ENCODE measurements at regions not wholly inside any gene's neighbourhood (a gene's known extent, or its start where the extent isn't known, plus 50 kb on each side); places are given as distances from the start of the nearest gene placed in this dataset.
"Not testable (repeated sequence)": the region's sequence is repeated elsewhere in the genome, so short reads cannot be mapped to it uniquely, and the experiment has no call there.

DNA sequence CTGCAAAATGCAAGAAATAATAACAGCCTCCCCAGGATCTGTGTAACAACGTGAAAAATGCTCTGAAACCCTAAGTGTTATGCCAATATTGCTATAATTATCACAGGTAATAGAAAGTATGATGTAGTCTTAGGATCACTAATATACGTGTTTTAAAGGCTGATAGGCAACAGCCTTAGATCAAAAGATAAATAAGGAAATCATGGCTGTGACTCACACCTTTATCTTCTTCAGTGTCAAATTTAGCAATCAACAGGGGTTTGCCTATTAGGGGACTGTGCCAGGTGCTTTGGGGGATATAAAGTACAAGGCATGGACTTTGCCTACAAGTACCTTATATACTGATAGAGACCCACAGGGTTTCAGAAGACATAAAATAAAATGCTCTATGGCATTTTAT is 142.1 kb upstream of the VOPP1 start:
- H3K27ac Mint-ChIP-seq; H3K27me3 Mint-ChIP-seq (ENCODE audit: low read depth); H3K4me1 Mint-ChIP-seq (ENCODE audit: low read depth); H3K4me3 Mint-ChIP-seq; H3K36me3 Mint-ChIP-seq (ENCODE audit: low read depth); H3K9me3 Mint-ChIP-seq: not testable (repeated sequence)

DNA sequence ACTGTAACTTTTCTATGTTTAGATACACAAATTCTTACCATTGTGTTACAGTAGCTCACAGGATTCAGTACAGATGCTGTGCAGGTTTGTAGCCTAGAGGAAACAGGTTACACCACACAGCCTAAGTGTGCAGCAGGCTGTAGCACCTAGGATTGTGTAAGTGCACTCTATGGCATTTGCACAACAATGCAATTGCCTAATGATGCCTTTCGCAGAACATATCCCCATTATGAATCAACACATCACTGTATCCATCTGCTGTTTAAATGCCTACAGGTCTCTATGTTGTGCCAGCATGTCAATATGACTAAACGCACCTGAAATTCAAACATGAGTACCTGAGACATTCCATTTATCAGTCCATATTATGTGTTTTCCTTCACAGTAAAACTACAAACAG is 138.0 kb upstream of the VOPP1 start:
- not testable (repeated sequence) for H3K27me3 Mint-ChIP-seq (ENCODE audit: low read depth); H3K9me3 Mint-ChIP-seq; H3K36me3 Mint-ChIP-seq (ENCODE audit: low read depth); H3K4me1 Mint-ChIP-seq (ENCODE audit: low read depth); H3K27ac Mint-ChIP-seq; H3K4me3 Mint-ChIP-seq

DNA sequence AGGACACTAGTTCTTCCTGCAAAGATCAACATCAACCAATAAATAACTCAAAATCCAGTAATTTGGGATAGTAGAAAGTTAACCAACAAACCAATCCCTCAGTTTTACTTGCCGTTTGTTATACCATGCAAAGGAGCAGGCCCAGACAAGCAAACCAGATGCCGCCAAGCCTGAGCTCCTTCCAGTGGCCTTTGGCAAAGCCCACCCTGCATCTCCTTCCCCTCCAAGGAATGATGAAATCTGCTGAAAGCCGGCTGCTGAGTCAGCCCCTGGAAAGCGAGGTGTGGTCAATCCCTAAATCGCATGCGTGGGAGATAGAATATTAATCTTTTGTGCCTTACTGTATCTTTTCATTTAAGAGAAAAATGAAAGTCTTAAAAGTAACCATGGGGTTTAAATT is 135.7 kb upstream of the VOPP1 start:
- H3K36me3 Mint-ChIP-seq (ENCODE audit: low read depth); H3K27ac Mint-ChIP-seq; H3K27me3 Mint-ChIP-seq (ENCODE audit: low read depth); H3K4me3 Mint-ChIP-seq; H3K4me1 Mint-ChIP-seq (ENCODE audit: low read depth); H3K9me3 Mint-ChIP-seq: not testable (repeated sequence)

DNA sequence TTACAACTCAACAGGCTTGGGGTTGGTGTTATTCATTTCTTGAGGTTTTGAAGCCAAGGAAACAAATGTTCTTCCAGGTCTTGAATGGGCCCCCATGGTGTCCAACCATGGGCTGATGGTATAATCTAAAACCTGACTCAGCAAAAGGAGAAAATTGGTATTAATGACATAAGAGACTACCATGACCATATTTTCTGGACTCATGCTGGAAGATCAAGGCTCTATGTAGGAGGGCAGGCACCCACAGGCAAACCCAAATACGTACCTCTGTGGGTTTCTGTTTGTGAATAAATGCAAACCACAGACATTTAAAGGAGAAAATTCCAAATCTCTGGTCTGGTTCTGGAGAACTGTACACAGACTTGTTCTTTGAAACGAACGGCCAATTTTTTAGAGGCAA is 135.1 kb upstream of the VOPP1 start:
- not testable (repeated sequence) for H3K4me3 Mint-ChIP-seq; H3K36me3 Mint-ChIP-seq (ENCODE audit: low read depth); H3K27ac Mint-ChIP-seq; H3K9me3 Mint-ChIP-seq; H3K4me1 Mint-ChIP-seq (ENCODE audit: low read depth); H3K27me3 Mint-ChIP-seq (ENCODE audit: low read depth)

DNA sequence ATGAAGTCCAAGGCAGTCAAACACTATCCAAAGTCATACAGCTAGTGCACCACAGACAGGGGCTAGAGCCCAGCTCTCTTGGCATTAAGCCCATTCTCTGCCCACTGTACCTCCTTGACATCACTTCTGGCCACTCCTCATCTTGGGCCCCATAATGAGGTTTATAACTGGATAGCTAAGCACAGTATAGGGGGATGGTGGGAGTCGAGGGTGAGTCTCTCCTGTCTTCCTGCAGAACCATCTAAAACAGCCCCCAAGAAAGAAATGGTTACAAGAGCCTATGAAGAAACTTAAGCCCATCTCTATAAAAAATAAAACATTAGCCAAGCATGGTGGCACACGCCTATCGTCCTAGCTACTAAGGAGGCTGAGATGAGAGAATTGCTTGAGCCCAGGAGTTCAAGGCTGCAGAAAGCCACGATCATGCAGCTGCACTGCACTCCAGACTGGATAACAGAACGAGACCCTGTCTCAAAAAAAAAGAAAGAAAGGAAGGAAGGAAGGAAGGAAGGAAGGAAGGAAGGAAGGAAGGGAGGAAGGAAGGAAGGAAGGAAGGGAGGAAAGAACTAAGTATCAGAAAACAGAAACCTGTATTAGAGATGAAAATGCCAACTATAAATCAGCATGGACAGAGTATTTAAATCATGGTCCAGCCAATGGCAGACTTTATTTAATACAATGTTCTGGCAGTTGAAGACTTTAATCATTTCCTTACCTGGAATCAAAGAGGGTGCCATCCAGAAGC is 134.3 kb upstream of the VOPP1 start:
- not testable (repeated sequence) for H3K9me3 Mint-ChIP-seq; H3K36me3 Mint-ChIP-seq (ENCODE audit: low read depth); H3K4me1 Mint-ChIP-seq (ENCODE audit: low read depth); H3K27me3 Mint-ChIP-seq (ENCODE audit: low read depth); H3K27ac Mint-ChIP-seq; H3K4me3 Mint-ChIP-seq

DNA sequence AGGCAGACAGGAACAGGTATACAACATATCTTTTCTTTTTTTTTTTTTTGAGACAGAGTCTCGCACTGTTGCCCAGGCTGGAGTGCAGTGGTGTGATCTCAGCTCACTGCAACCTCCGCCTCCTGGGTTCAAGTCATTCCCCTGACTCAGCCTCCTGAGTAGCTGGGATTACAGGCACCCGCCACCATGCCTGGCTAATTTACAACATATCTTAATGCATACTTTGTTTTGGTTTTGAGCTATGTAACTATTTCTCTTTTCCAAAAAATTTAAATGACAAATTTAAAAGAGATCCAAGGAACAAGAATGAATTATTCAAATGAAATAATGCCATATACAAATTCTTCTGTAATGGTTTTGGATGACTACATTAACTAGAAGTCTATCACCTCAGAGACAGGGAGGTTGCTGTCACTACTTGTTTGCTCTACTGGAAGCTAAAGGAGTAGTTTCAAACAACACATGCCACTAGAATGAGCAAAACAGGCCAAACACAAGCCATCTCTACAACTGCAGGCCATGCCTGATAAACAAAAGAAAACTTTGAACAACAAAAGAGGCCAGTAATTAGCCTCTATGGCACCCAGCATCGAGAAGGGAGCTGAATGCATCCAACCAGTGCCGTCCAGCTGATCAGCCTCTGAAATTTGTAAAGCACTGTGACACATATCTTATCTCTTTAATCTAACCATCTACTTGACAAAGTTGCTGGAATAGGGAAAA is 133.6 kb upstream of the VOPP1 start:
- not testable (repeated sequence) for H3K27me3 Mint-ChIP-seq (ENCODE audit: low read depth); H3K9me3 Mint-ChIP-seq; H3K36me3 Mint-ChIP-seq (ENCODE audit: low read depth); H3K4me1 Mint-ChIP-seq (ENCODE audit: low read depth); H3K27ac Mint-ChIP-seq; H3K4me3 Mint-ChIP-seq

DNA sequence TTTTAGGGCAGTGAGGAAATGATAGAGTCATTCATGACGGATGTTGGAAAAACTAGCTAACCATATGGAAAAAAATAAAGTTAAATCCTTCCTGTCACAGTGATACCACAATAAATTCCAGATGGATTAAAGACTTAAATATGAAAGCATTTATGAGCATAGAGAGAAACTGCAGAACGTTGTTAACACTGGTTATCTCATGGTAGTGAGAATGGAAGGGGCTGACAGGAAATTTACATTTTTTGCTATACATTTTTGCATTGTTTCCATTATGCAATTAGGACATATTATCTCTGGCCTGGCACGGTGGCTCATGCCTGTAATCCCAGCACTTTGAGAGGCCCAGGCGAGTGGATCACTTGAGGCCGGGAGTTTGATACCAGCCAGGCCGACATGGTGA is 130.5 kb upstream of the VOPP1 start:
- not testable (repeated sequence) for H3K36me3 Mint-ChIP-seq (ENCODE audit: low read depth); H3K4me1 Mint-ChIP-seq (ENCODE audit: low read depth); H3K27ac Mint-ChIP-seq; H3K27me3 Mint-ChIP-seq (ENCODE audit: low read depth); H3K4me3 Mint-ChIP-seq; H3K9me3 Mint-ChIP-seq

DNA sequence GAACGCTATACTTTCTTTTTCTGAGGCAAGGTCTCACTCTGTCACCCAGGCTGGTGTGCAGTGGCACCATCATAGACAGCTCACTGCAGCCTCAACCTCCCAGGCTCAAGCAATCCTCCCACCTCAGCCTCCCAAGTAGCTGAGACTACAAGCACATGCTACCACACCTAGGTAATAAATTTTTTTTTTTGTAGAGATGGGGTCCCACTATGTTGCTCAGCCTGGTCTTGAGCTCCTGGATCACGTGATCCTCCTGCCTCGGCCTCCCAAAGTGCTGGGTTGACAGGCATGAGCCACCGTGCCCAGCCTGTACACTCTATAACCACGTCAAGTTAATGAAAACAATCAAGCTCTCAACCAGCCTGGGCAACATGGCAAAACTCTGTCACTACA is 127.1 kb upstream of the VOPP1 start:
- not testable (repeated sequence) for H3K27ac Mint-ChIP-seq; H3K4me3 Mint-ChIP-seq; H3K27me3 Mint-ChIP-seq (ENCODE audit: low read depth); H3K4me1 Mint-ChIP-seq (ENCODE audit: low read depth); H3K36me3 Mint-ChIP-seq (ENCODE audit: low read depth); H3K9me3 Mint-ChIP-seq

DNA sequence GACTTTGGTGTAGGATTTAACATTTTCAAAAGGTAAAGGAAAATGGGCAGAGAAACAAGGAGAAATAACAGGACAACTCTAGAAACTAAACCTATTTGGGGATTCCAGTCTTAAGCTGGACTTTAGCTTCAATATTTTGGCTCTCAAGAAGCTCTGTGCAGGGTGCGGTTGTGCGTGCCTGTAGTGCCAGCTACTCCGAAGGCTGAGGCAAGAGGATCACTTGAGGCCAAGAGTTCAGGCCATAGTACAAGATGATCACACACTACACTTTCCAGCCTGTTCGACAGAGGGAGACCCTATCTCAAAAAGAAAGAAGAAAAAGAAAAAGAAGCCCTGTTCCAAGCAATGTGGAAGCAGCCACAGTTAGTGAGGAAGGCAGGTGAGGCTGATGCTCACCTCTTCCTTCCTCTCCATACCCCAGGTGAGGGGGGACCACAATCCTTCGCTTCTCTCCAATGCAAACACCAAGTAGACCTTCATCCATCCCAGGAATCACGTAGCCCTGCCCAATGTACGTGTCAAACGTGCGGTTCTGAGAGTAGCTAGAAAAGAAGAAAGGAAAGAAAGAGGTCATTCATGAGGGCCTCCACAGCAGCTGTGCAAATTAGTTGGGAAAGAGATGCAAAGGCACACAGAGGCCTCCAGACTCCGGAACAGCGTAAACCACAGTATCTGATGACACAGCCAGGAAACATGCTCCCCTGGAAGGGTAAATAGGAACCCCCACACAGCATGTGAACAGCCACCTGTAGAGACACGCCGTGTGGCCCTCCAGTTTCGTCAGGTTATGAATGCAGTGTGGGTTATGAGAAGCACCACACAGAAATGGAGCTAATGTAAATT is 126.5 kb upstream of the VOPP1 start:
- H3K27ac Mint-ChIP-seq; H3K36me3 Mint-ChIP-seq (ENCODE audit: low read depth); H3K9me3 Mint-ChIP-seq; H3K4me1 Mint-ChIP-seq (ENCODE audit: low read depth); H3K27me3 Mint-ChIP-seq (ENCODE audit: low read depth): not testable (repeated sequence)
- H3K4me3 Mint-ChIP-seq = peak overlapping the region; percentile 10

DNA sequence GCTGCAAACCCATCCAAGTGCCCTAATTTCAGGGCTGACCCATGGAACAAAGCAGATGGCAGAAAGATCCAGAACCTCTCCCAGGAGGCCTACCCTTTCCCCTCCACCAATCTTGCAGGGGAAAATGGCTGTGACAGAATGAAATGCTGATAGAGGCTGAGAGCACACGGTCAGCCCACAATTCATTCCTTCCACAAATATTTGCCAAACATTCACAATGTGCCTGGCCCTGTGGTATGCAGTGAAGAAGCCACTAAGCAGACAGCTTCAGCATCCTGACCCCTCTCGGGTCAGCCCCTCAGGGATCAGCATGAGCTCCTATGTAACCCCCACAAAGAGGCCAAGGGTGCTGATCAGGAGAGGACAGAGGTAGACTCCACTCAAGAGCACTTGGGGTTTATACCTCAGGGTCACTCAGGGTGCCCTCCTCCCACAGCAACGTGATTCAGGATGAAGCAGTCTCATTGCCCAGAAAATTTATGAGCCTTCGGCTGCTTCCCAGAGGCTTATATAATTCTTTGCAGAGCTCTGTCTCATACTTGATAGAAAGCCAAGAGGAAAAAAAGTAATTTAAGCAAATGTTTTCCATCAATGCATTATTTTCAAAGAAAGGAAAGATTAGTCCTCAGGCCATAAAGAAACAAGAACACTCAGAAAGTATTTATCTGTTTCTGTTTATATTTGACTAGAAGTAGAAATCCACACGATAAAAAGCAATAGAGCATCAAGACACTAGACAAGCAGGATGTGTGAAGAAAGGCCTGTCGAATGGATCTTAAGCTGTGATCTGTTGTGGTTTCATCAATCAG is 123.8 kb upstream of the VOPP1 start:
- H3K27ac Mint-ChIP-seq; H3K27me3 Mint-ChIP-seq (ENCODE audit: low read depth); H3K9me3 Mint-ChIP-seq; H3K4me1 Mint-ChIP-seq (ENCODE audit: low read depth); H3K36me3 Mint-ChIP-seq (ENCODE audit: low read depth); H3K4me3 Mint-ChIP-seq: not testable (repeated sequence)

DNA sequence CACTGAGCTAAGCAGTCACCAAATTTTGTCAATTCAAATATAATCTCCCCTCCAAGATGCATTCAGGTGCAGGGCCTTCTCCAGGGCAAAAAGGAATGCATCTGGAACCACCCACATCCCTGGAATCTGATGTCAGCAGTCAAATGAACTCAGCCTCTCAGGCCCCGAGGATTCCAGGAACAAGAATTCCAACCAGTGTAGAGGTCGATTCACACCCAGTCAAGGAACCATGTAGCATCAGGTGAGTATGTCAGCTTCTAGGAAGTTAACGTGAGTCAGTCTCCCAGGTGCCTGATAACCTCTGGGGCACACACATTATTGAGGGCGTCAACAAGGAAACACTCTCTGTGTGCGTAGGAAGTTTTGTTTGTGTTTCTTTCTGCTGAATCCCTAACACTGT is 122.2 kb upstream of the VOPP1 start:
- H3K27ac Mint-ChIP-seq; H3K4me3 Mint-ChIP-seq; H3K36me3 Mint-ChIP-seq (ENCODE audit: low read depth); H3K4me1 Mint-ChIP-seq (ENCODE audit: low read depth); H3K27me3 Mint-ChIP-seq (ENCODE audit: low read depth); H3K9me3 Mint-ChIP-seq: not testable (repeated sequence)

DNA sequence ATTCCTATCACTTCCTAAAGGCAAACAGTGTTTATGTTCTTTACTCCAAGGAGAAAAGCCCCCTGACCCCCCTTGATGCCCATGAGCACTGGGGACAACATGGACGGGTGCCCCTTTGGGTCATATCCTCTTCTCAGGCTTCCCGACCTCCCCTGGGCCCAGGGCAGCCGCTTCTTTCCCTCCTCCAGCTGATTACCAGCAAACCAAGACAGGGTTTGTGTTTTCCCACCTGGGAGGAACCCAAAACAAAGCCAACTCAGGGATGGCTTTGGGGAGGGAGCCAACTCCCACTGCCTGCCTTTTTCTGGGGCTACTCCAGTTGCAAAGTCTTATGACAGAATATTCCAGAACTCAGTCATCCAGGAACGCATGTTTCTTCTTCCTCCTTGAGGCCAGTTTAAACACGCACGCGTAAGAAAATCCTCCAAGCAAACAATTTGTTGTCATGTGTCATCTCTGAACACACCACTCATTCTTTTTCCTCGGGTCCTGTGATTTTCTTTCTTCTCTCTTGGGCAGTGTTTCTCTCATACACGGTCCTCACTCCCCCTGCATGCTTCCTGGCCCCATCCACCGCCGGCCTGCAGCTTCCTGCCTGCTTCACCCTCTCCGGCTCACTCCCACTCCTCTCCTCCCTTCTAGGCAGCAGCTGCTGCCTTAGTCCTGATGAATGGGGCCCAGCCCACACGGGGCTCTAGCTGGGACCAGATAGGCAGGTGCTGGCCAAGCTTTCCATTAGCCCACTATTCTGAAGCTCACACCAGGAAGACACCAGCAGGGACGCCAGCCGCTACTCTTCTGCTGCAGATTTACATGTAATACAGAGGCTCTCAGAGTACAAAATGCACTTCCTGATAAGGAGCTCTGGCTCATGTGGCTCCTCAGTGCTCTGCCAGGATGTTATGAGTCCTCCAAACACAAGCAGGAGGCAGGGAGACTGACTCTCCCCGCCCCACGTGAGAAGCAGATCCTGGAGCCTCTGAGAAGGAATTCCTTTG is 116.7 kb upstream of the VOPP1 start:
- H3K4me1 Mint-ChIP-seq (ENCODE audit: low read depth); H3K4me3 Mint-ChIP-seq; H3K27ac Mint-ChIP-seq; H3K36me3 Mint-ChIP-seq (ENCODE audit: low read depth); H3K27me3 Mint-ChIP-seq (ENCODE audit: low read depth); H3K9me3 Mint-ChIP-seq: not testable (repeated sequence)

DNA sequence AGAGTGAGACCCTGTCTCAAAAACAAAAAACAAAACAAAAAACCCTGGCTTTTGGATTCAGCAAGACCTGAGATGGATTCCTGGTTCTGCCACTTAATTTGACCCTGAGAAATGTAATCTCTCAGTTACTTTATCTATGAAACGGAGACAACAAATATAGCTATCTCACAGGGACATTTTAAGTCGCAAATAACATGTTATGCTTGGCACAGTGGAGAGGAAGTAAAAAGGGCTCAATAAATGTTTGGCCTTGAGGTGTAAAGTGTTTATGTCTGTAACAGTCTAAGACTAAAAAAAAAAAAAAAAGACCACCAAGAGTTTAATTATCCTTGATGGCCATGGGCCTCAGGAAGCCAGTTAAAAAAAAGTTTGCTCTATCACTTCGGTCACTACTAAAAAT is 116.0 kb upstream of the VOPP1 start:
- not testable (repeated sequence) for H3K27me3 Mint-ChIP-seq (ENCODE audit: low read depth); H3K4me1 Mint-ChIP-seq (ENCODE audit: low read depth); H3K9me3 Mint-ChIP-seq; H3K36me3 Mint-ChIP-seq (ENCODE audit: low read depth); H3K4me3 Mint-ChIP-seq; H3K27ac Mint-ChIP-seq

DNA sequence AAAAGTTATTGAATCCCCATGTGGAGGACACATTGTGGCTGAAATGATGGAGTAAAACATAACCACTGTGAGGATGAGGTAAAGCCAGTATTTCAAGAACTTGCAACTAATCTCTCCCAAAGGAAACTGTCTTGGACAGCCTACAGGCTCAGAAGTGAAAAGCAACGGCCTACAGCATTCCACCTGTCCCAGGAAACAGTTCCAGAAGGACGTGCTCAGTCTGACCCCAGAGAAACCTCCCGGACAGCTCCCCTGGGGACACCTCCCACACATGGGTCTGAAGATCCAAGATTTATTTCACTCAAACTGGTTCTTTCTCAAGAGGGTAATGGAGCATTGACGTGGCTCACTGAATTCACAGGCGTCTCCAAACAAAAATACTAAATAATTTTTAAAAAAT is 115.0 kb upstream of the VOPP1 start:
- H3K27ac Mint-ChIP-seq = not testable (repeated sequence)

More for the DNA sequence above, 115.0 kb upstream of the VOPP1 start:
- not testable (repeated sequence) for H3K27me3 Mint-ChIP-seq (ENCODE audit: low read depth); H3K4me1 Mint-ChIP-seq (ENCODE audit: low read depth); H3K4me3 Mint-ChIP-seq; H3K9me3 Mint-ChIP-seq; H3K36me3 Mint-ChIP-seq (ENCODE audit: low read depth)

Data from T-helper 1 cell treated with Interleukin-12 subunit alpha and Interleukin-12 subunit beta and Interleukin-4 antibody, amounts not matched to agents 30 μg/mL and 1 μg/mL, for 36 hours (primary cell).